Right cardiac atrium (tissue), 5 donors: ENCODE measurements at regions not wholly inside any gene's neighbourhood (a gene's known extent, or its start where the extent isn't known, plus 50 kb on each side); places are given as distances from the start of the nearest gene placed in this dataset.
"Not testable (repeated sequence)": the region's sequence is repeated elsewhere in the genome, so short reads cannot be mapped to it uniquely, and the experiment has no call there.

ENCODE experiments used
- ATAC-seq, 2 donors: fragments of 200-7000 bp; cut with Tn5 transposase; one replicate each; pipeline versions ENCODE4 v1.8.0 to v1.9.1; 2020; ENCODE audit warnings: moderate library complexity in 2 of 2, mild to moderate bottlenecking in 1 of 2
- DNase-seq, 3 donors: peaks; one replicate each; pipeline ENCODE4 v3.0.0-alpha.2; 2020
- H3K27ac ChIP-seq: one replicate; pipeline ENCODE4 v1.5.1; 2013; ENCODE audit warnings: mild to moderate bottlenecking, low read length, control low read depth, moderate library complexity
- H3K27me3 ChIP-seq: one replicate; pipeline ENCODE4 v1.6.1; 2013; ENCODE audit not compliant: control insufficient read depth, insufficient read depth
- H3K4me1 ChIP-seq: one replicate; pipeline ENCODE4 v1.6.1; 2013; ENCODE audit warnings: low read length; ENCODE audit not compliant: control insufficient read depth, insufficient read depth
- H3K4me3 ChIP-seq: one replicate; pipeline ENCODE4 v1.5.1; 2013; ENCODE audit warnings: low read length, control low read depth
- H3K9me3 ChIP-seq: one replicate; pipeline ENCODE4 v1.6.1; 2013; ENCODE audit warnings: low read length; ENCODE audit not compliant: control insufficient read depth
- WGBS: extraction: QIAGEN DNeasy Blood & Tissue Kit; methylation state at CpG from one replicate; pipeline ENCODE4 v1.1.7; 2013; 5-methylcytosine and 5-hydroxymethylcytosine counted together
- intact Hi-C, 4 donors: fragments of 100-400 bp; cut with DNase I; formaldehyde crosslinking; loops; one replicate each; pipeline versions ENCODE4 v1.11.0 to v1.14.0; 2022 to 2023
- donor health status: healthy with polysubstance abuse.
- donor health status: DM: no; HTN: yes; CAD: no.
- donor health status: DM: no; HTN: no; CAD: no.
- donor health status: DM: no; HTN: yes; CAD: no; lungs with severe emphysema.
- donor health status: DM: yes; HTN: yes; CAD: no.

DNA sequence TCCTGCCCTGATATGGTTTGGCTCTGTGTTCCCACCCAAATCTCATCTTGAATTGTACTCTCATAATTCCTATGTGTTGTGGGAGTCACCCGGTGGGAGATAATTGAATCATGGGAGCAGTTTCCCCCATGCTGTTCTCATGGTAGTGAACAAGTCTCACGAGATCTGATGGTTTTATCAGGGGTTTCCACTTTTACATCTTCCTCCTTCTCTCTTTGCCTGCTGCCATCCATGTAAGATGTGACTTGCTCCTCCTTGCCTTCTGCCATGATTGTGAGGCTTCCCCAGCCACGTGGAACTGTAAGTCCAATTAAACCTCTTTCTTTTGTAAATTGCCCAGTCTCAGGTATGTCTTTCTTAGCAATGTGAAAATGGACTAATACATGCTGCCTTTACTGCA lies 111.9 kb upstream of the STMND1 start:
- DNase-seq, H3K27ac ChIP-seq, intact Hi-C loops, H3K27me3 ChIP-seq, ATAC-seq, H3K4me1 ChIP-seq, H3K9me3 ChIP-seq, H3K4me3 ChIP-seq: not testable (repeated sequence)
- WGBS, result 87% methylated on average over 3 of the region's 3 CpGs

DNA sequence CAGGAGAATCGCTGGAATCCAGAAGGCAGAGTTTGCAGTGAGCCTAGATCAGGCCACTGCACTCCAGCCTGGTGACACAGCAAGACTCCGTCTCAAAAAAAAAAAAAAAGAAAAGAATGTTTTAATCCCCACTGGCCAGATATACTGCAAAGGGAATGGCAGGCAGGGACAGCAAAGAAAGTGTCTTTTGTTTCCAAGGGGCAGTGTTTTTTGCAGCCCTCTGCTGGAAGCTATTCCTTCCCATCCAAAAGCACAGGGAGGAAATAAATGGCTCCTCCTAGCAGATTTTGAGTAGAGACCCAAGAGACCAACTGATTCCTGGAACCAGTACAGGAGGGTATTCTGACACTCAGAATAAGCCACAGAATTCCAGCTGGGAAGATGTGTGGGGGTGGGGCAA lies 112.5 kb upstream of the STMND1 start:
- WGBS, result 78% methylated on average over 2 of the region's 2 CpGs
- DNase-seq (no peak), ATAC-seq (no peak)
- Histone ChIP-seq H3K4me1 (no peaks in the 10 kb centered on the region), H3K27me3 (no peaks in the 10 kb centered on the region), H3K9me3 (no peaks in the 10 kb centered on the region), H3K4me3 (no peak overlapping the region), H3K27ac (no peak overlapping the region)
- intact Hi-C loops, result no loop called here

DNA sequence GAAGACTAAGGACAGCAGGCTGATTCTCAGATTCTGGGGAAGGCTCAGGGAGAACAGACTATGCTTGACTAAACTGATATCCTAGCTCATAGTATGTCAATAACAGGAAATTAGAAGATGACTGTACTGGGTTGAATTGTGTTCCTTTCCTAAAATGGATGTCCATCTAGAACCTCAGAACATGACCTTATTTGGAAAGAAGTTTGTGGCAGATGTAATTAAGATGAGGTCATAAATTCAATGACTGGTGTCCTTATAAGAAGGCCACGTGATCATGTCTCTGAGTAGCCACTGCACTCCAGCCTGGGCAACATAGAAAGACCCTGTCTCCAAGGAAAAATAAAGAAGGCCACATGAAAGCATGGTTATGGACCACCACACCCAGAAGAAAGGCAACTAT lies 113.9 kb upstream of the STMND1 start:
- Histone ChIP-seq H3K4me3 (no peak overlapping the region), H3K27ac (no peak overlapping the region), H3K4me1 (no peaks in the 10 kb centered on the region), H3K9me3 (no peaks in the 10 kb centered on the region), H3K27me3 (no peaks in the 10 kb centered on the region)
- intact Hi-C loops, result no loop called here
- 85% methylated on average over 1 of the region's 1 CpG for WGBS
- DNase-seq (no peak), ATAC-seq (no peak)

DNA sequence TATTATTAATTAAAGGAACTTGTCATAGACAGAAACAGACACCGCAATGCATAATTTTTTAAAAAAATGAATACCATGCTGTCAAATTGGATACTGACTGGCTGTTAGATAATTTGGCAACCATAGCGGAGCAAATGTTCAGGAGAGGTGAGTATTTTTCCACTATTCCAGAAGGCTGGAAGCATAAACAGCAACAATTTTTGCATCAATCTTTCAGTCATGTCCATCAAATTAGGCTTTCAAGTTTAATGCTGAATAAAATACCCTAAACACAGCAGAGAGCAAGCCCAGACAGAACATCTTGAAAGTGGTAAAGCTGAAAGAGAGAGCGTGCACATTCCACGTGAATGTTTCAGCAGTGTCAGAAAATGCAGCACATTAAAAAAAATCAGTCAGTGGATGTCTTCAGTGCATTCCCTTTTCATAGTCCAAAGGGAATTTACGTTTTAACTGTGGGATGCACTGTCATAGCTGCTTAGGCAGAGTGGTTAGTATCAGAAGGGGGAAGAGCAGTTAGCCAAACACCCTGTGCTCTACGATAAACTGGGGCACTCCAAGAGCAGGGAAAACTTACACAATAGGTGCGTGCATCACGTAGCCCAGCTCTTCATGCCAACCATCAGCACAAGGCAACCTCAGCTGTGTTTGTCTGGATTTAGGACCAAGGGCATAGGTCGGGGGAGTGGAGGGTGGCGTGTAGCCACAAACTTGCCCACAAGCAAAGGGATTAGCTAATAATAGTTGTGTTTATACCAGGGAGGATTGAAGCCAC lies 116.2 kb upstream of the STMND1 start:
- Histone ChIP-seq H3K4me1 (no peaks in the 10 kb centered on the region), H3K27me3 (no peaks in the 10 kb centered on the region), H3K27ac (no peak overlapping the region), H3K4me3 (no peak overlapping the region), H3K9me3 (no peaks in the 10 kb centered on the region)
- ATAC-seq (peak; percentile 85 to 95), DNase-seq (peak in 2 of 3 donors; percentile 63 to 65)
- WGBS, result 30% methylated on average over 10 of the region's 10 CpGs
- intact Hi-C loops, result no loop called here

DNA sequence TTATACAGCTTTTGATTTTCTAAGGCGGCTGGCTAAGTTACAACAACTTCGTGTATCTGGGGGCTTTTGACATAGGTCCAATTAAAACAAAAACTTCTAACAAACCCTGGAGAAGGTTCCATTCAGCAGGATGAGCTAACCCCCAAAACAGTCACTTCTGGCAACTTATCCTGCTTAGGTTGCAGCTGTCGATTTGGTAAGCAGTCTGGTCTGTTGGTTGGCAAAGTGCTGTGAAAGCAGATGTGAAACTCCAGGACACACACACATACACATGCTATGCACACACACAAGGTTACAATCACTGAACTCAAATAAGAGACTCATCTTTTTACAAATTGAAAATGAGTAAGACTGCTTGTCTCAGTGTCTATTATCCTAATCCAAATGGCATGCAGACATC lies 119.0 kb upstream of the STMND1 start:
- H3K4me1 ChIP-seq, result no peaks in the 10 kb centered on the region
- ATAC-seq (no peak), DNase-seq (no peak)
- H3K27ac ChIP-seq, result no peak overlapping the region
- H3K4me3 ChIP-seq, result no peak overlapping the region
- H3K27me3 ChIP-seq, result no peaks in the 10 kb centered on the region
- no peaks in the 10 kb centered on the region for H3K9me3 ChIP-seq
- WGBS, result 41% methylated on average over 3 of the region's 3 CpGs
- intact Hi-C loops, result no loop called here

DNA sequence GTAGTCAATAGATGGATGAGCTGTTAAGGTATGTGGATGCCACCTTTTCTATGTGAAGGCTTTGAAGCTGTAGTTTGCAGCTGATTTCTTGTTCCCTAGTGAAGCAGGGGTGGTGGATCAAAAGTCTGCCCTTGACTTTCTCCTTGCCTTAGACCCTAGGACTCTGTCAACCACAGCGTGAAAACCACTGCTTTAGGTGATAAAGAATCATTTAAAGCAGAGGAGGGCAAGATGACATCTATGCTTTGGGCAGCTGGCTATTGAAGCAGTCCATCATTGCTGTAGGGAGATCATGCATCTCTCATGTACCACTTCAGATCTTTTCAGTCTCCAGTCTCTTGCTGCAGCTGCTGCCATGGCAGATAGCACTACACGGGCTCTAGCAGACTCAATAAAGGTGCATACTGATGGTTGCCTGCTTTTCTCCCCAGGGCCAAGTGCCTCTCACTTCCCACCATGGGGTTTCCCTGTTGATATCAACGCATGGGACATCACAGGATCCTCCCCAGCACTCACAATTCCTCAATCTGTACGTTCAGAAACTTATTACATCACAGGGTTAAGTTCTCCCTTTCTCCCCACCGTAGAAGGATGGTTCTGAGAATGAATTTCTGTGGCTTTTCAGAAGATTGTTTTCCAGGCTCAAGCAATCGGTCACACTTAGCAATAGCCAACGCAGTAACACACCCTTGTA lies 122.0 kb upstream of the STMND1 start:
- DNase-seq, result no peak
- 85% methylated on average over 7 of the region's 7 CpGs for WGBS
- intact Hi-C loops, result no loop called here
- no peaks in the 10 kb centered on the region for H3K9me3 ChIP-seq
- H3K27ac ChIP-seq, result no peak overlapping the region
- no peak overlapping the region for H3K4me3 ChIP-seq
- ATAC-seq, result no peak
- H3K4me1 ChIP-seq, result no peaks in the 10 kb centered on the region
- H3K27me3 ChIP-seq, result no peaks in the 10 kb centered on the region

DNA sequence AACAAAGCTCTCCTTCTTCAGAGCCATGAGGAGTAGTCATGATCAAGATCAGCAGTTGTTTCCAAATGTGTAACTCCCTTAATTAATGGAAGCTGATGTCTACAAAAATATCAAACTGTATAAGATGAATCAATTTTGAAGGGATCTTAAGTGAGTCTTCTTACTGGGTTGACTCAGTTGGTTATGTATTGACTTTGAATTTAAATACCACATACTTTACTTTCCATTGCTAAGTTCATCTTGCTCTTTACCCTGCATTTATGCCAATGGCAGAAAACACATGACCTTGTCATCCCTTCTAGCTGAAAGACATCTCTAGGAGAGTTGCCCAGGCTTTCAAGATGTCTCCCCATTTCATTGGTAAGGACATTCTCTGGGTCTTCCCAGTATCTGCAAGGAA lies 123.2 kb upstream of the STMND1 start:
- H3K4me3 ChIP-seq, result no peak overlapping the region
- H3K9me3 ChIP-seq, result no peaks in the 10 kb centered on the region
- no peak for DNase-seq
- intact Hi-C loops, result no loop called here
- H3K27ac ChIP-seq, result no peak overlapping the region
- no peaks in the 10 kb centered on the region for H3K4me1 ChIP-seq
- H3K27me3 ChIP-seq, result no peaks in the 10 kb centered on the region
- no peak for ATAC-seq

DNA sequence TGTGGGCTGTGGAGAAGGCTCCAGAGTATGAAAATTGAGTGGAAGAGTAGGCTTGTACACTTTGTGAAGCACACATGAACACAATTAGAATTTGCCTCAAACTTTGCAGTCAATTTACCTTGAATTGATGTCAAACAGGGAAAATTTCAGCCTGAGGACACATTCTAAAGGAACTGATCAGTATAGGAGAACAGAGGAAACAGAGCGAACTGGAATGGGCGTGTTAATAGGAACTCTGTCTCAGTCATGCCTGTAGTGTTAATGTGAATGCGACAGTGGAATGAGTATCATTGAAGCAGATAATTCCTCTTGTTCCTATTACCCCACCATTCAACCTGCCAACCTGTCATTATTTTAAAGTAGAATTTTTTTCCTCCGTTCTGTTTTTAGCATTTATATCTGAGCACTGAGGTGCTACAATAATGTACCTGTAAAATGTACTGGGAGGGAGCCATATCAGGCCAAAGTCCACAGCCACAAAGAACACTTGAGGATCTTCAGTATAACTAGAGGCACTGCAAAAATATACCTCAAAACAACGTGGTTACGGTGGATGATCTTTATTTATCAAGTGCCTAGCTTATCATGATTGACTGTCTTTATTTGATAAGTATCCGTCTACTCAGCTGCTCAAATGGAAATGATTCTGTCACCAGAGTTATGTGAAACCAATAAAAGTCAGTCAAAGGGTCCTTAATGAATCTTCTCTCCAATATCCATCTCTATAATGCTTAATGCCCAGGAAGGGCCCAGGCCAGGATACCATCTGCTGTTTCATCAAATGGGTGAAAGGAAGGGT lies 125.3 kb upstream of the STMND1 start:
- ATAC-seq, result no peak
- Histone ChIP-seq H3K4me1 (no peaks in the 10 kb centered on the region), H3K27me3 (no peaks in the 10 kb centered on the region), H3K4me3 (no peak overlapping the region), H3K27ac (no peak overlapping the region), H3K9me3 (no peaks in the 10 kb centered on the region)
- 84% methylated on average over 7 of the region's 7 CpGs for WGBS
- intact Hi-C loops, result no loop called here
- no peak for DNase-seq

DNA sequence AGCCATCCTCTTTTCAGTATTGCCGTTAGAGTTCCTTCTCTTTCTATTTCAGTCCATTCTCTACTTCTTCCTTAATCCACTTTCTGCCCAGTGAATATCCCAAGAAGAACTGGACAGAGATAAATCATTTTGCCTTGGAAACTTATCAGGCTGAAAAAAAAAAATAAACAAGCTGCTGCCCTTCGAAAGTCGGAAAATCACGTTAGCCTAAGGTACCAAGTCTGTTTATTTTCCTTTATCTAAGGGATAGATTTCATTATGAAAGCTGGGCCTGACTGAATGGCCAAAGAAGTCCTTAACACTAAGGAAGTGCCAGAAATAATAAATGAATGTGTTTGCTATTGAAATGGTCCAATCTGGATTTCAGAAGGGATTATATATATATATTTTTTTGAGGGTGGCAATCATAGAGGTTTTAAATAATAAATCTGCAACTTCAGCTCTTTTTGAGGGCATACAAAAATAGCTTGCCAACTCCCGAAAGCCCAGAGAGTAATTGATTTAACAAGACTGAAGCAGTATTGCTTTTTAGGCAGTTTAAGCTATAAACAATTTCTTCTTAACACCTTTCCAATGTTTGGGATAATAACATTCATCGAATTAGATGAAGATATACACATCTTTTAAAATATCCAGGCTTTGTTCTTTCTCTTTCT lies 127.0 kb upstream of the STMND1 start:
- H3K4me1 ChIP-seq, result no peaks in the 10 kb centered on the region
- no peaks in the 10 kb centered on the region for H3K9me3 ChIP-seq
- DNase-seq (no peak), ATAC-seq (no peak)
- H3K27ac ChIP-seq, result no peak overlapping the region
- intact Hi-C loops, result no loop called here
- no peaks in the 10 kb centered on the region for H3K27me3 ChIP-seq
- H3K4me3 ChIP-seq, result no peak overlapping the region
- 48% methylated on average over 6 of the region's 6 CpGs for WGBS

DNA sequence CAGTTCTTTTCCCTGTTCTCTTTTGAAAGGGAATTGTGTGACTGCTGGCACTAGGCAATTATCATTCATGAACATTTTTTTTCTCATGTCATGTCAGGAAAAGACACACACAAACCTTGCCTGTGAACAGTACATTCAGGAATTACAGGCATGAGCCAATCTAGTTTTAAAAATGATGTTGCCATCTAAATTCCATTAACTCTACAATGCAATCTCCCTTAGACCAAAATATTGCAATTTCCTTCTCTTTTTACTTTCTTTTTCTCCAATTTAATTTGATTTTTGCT lies 127.5 kb upstream of the STMND1 start:
- Histone ChIP-seq H3K9me3 (no peaks in the 10 kb centered on the region), H3K4me1 (no peaks in the 10 kb centered on the region), H3K27me3 (no peaks in the 10 kb centered on the region), H3K27ac (no peak overlapping the region), H3K4me3 (no peak overlapping the region)
- intact Hi-C loops, result no loop called here
- ATAC-seq, result no peak
- DNase-seq, result no peak
